SK-N-SH (cell line): ENCODE measurements at regions not wholly inside any gene's neighbourhood (a gene's known extent, or its start where the extent isn't known, plus 50 kb on each side); places are given as distances from the start of the nearest gene placed in this dataset.

Source experiments
- CTCF ChIA-PET: fragments of 300-600, 350-600 bp; formaldehyde crosslinking; extraction: SDS; loops from one replicate; lab custom pipeline; 2021; lab: Yijun Ruan, JAX
- POLR2A ChIA-PET: fragments of 350-600 bp; sonication (Branson Sonifier 250); formaldehyde crosslinking; extraction: SDS; loops from one replicate; lab custom pipeline; 2020; ENCODE audit warnings: antibody characterized with exemption, inconsistent platforms; lab: Yijun Ruan, JAX
- DNase-seq: peaks from one replicate; pipeline ENCODE4 v3.0.0; 2012
- H2AFZ ChIP-seq: fragments of 200-600 bp; sonication (generic); 2 replicates; pipeline ENCODE4 v1.8.1; 2016; ENCODE audit warnings: antibody characterized with exemption, mild to moderate bottlenecking, low read depth
- H3F3A ChIP-seq: fragments of 200-600 bp; sonication (generic); replicated peaks from 2 replicates; pipeline ENCODE3; 2016; ENCODE audit warnings: antibody characterized with exemption, mild to moderate bottlenecking; ENCODE audit not compliant: insufficient read depth
- H3K27ac ChIP-seq, 2 experiments: fragments of 200-500 bp in 1 of 2; fragments of 200-600 bp in 1 of 2; sonication (Bioruptor generic) in 1 of 2; sonication (generic), shearing (Covaris generic) in 1 of 2; 2 replicates each; pipeline versions ENCODE4 v1.5.1 to v1.6.1; 2014 to 2016; ENCODE audit warnings: low read depth in 2 of 2, inconsistent platforms in 1 of 2, low read length in 1 of 2, mild to moderate bottlenecking in 1 of 2, mixed read lengths in 1 of 2
- H3K27me3 ChIP-seq: fragments of 200-600 bp; sonication (generic), shearing (Covaris generic); 2 replicates; pipeline ENCODE4 v1.6.1; 2016; ENCODE audit warnings: mixed run types; ENCODE audit not compliant: insufficient read depth
- H3K36me3 ChIP-seq, 2 experiments: fragments of 200-500 bp in 1 of 2; fragments of 200-600 bp in 1 of 2; sonication (Bioruptor generic) in 1 of 2; sonication (generic) in 1 of 2; replicated peaks in 1 of 2; 2 replicates each; pipeline versions ENCODE3 to v1.5.1; 2014 to 2016; ENCODE audit warnings: low read length in 1 of 2, mild to moderate bottlenecking in 1 of 2; ENCODE audit not compliant: insufficient read depth in 2 of 2, control insufficient read depth in 1 of 2
- H3K4me1 ChIP-seq, 2 experiments: fragments of 200-500 bp in 1 of 2; fragments of 200-600 bp in 1 of 2; sonication (Bioruptor generic) in 1 of 2; sonication (generic), shearing (Covaris generic) in 1 of 2; 2 replicates each; pipeline versions ENCODE4 v1.5.1 to v1.6.1; 2014 to 2016; ENCODE audit warnings: low read depth in 1 of 2, low read length in 1 of 2, mixed run types in 1 of 2; ENCODE audit not compliant: insufficient read depth in 2 of 2, control insufficient read depth in 1 of 2
- H3K4me2 ChIP-seq: fragments of 200-600 bp; sonication (generic), shearing (Covaris generic); 2 replicates; pipeline ENCODE4 v1.6.1; 2017; ENCODE audit warnings: mixed run types
- H3K4me3 ChIP-seq, 2 experiments: fragments of 200-500 bp in 1 of 2; fragments of 200-600 bp in 1 of 2; sonication (Bioruptor generic) in 1 of 2; sonication (generic), shearing (Covaris generic) in 1 of 2; 2 replicates each; pipeline versions ENCODE4 v1.5.1 to v1.8.1; 2014 to 2016; ENCODE audit warnings: low read depth in 2 of 2, inconsistent platforms in 1 of 2, low read length in 1 of 2, mild to moderate bottlenecking in 1 of 2, mixed read lengths in 1 of 2, moderate library complexity in 1 of 2
- H3K79me2 ChIP-seq: fragments of 200-600 bp; sonication (generic); 2 replicates; pipeline ENCODE4 v1.8.1; 2017; ENCODE audit warnings: mild to moderate bottlenecking; ENCODE audit not compliant: insufficient read depth
- H3K9ac ChIP-seq: fragments of 200-600 bp; sonication (generic); 2 replicates; pipeline ENCODE4 v1.6.1; 2017; ENCODE audit warnings: mixed run types
- H3K9me2 ChIP-seq: fragments of 200-600 bp; sonication (generic); 2 replicates; pipeline ENCODE4 v1.6.1; 2017; ENCODE audit warnings: mixed run types
- H3K9me3 ChIP-seq: fragments of 200-600 bp; sonication (generic); 2 replicates; pipeline ENCODE4 v1.6.1; 2017; ENCODE audit warnings: mixed run types, mild to moderate bottlenecking, moderate library complexity
- H4K20me1 ChIP-seq: fragments of 200-600 bp; sonication (generic); 2 replicates; pipeline ENCODE4 v1.6.1; 2017; ENCODE audit warnings: mild to moderate bottlenecking, mixed run types; ENCODE audit not compliant: insufficient read depth
- CHD2 ChIP-seq: fragments of 150-350 bp; IDR thresholded peaks from 2 replicates; pipeline ENCODE4 v1.6.1; 2018; ENCODE audit warnings: low read length; ENCODE audit not compliant: partially characterized antibody
- ELF1 ChIP-seq: IDR thresholded peaks from 2 replicates; pipeline ENCODE4 v1.4.0; 2012
- FOSL2 ChIP-seq: IDR thresholded peaks from 2 replicates; pipeline ENCODE4 v1.4.0; 2012; ENCODE audit warnings: low read depth, mild to moderate bottlenecking, moderate library complexity, borderline replicate concordance
- FOXJ3 ChIP-seq: sonication (generic); formaldehyde crosslinking; IDR thresholded peaks from 2 replicates; pipeline ENCODE4 v1.5.1; 2020; ENCODE audit warnings: mild to moderate bottlenecking, missing genetic modification reagents
- NRF1 ChIP-seq: IDR thresholded peaks from 2 replicates; pipeline ENCODE4 v1.6.1; 2012; ENCODE audit warnings: low read depth, mild to moderate bottlenecking, low read length
- RAD21 ChIP-seq: IDR thresholded peaks from 2 replicates; pipeline ENCODE4 v1.6.1; 2012; ENCODE audit warnings: mild to moderate bottlenecking, low read length
- RXRA ChIP-seq: IDR thresholded peaks from 2 replicates; pipeline ENCODE4 v1.4.0; 2012; ENCODE audit warnings: low read depth, mild to moderate bottlenecking, borderline replicate concordance
- SMC3 ChIP-seq: IDR thresholded peaks from 2 replicates; pipeline ENCODE4 v1.6.1; 2012; ENCODE audit warnings: low read depth, low read length, improper control_type of control experiment
- TAF1 ChIP-seq: IDR thresholded peaks from 2 replicates; pipeline ENCODE4 v1.6.1; 2012; ENCODE audit warnings: low read depth, mild to moderate bottlenecking, low read length, moderate library complexity, borderline replicate concordance
- YY1 ChIP-seq: IDR thresholded peaks from 2 replicates; pipeline ENCODE4 v1.4.0; 2012; ENCODE audit warnings: low read depth, mild to moderate bottlenecking
- WGBS: methylation state at CpG from one replicate; pipeline ENCODE4 v1.1.6; 2017; ENCODE audit warnings: low lambda C conversion rate; 5-methylcytosine and 5-hydroxymethylcytosine counted together
- TF ChIP-seq, protein P1 (sequence below): fragments of 200-600 bp; sonication (generic); IDR thresholded peaks from 2 replicates; pipeline ENCODE4 v1.6.1; 2017; ENCODE audit warnings: antibody characterized with exemption, mild to moderate bottlenecking, moderate library complexity
- TF ChIP-seq, protein P2 (sequence below): fragments of 150-350 bp; IDR thresholded peaks from 2 replicates; pipeline ENCODE4 v1.6.1; 2016; ENCODE audit warnings: mild to moderate bottlenecking, low read depth, low read length
- TF ChIP-seq, protein P3 (sequence below): IDR thresholded peaks from 2 replicates; pipeline ENCODE4 v1.4.0; 2012; ENCODE audit warnings: low read depth, borderline replicate concordance
- TF ChIP-seq, protein P4 (sequence below): IDR thresholded peaks from 2 replicates; pipeline ENCODE4 v1.4.0; 2012; ENCODE audit warnings: low read depth
- TF ChIP-seq, protein P5 (sequence below): IDR thresholded peaks from 2 replicates; pipeline ENCODE4 v1.6.1; 2012; ENCODE audit warnings: mild to moderate bottlenecking, low read depth, low read length, moderate library complexity
- TF ChIP-seq, protein P6 (sequence below): IDR thresholded peaks from 2 replicates; pipeline ENCODE4; 2012

DNA sequence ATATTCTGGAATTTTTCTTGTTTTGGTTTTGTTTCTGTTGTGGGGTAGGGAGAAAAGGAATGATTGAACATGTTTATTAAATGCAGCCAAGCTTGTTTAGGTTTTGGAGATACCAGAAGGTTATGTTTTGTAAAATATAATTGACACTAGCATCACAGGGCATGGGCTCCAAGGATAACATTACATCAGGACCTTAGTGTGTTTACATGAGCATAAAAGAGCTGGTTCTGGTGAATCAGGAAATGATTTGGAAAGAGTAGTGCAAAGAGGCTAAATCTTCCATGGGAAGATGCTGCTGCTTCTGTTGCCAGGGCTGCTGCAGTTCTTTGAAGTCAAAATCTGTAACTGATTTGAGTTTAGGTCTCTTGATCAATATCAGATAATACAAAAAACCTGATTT, 118.7 kb downstream of the ETNK1 start:
- TF ChIP-seq RXRA (no peak), RAD21 (no peak), TAF1 (no peak)
- TF ChIP-seq, protein P1, sequence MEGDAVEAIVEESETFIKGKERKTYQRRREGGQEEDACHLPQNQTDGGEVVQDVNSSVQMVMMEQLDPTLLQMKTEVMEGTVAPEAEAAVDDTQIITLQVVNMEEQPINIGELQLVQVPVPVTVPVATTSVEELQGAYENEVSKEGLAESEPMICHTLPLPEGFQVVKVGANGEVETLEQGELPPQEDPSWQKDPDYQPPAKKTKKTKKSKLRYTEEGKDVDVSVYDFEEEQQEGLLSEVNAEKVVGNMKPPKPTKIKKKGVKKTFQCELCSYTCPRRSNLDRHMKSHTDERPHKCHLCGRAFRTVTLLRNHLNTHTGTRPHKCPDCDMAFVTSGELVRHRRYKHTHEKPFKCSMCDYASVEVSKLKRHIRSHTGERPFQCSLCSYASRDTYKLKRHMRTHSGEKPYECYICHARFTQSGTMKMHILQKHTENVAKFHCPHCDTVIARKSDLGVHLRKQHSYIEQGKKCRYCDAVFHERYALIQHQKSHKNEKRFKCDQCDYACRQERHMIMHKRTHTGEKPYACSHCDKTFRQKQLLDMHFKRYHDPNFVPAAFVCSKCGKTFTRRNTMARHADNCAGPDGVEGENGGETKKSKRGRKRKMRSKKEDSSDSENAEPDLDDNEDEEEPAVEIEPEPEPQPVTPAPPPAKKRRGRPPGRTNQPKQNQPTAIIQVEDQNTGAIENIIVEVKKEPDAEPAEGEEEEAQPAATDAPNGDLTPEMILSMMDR, result no peak
- TF ChIP-seq, protein P2, sequence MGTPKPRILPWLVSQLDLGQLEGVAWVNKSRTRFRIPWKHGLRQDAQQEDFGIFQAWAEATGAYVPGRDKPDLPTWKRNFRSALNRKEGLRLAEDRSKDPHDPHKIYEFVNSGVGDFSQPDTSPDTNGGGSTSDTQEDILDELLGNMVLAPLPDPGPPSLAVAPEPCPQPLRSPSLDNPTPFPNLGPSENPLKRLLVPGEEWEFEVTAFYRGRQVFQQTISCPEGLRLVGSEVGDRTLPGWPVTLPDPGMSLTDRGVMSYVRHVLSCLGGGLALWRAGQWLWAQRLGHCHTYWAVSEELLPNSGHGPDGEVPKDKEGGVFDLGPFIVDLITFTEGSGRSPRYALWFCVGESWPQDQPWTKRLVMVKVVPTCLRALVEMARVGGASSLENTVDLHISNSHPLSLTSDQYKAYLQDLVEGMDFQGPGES, result no peak
- CTCF ChIA-PET, result no interaction called here
- no peak overlapping the region for H3K27ac ChIP-seq

DNA sequence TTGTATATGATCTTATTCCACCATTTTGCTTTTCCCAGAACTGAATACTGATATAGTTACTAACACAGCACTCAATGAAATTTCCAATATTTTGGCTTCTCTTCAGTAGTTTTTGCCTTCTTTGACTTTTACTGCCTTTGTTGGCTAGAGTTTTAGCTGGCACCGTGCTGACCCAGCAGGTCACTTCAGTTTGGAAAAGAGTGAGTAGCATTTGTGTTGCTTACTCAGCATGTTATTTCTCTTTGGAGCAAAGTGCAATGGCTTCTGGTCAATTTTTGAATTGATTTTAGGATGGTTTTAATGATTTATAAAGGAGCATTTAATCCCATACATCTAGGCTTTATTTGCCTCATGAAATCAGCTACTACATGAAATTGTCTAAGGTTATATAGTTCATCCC, 119.2 kb downstream of the ETNK1 start:
- H3F3A ChIP-seq, result no peaks in the 10 kb centered on the region
- H3K27ac ChIP-seq, result no peak overlapping the region
- WGBS, result 33% methylated on average over 1 of the region's 1 CpG
- no peaks in the 10 kb centered on the region for H4K20me1 ChIP-seq
- CTCF ChIA-PET, result no interaction called here
- no peaks in the 10 kb centered on the region for H3K4me1 ChIP-seq
- no peaks in the 10 kb centered on the region for H3K9me2 ChIP-seq
- POLR2A ChIA-PET, result no interaction called here
- H2AFZ ChIP-seq, result no peak overlapping the region
- DNase-seq, result no peak
- H3K4me2 ChIP-seq, result no peak overlapping the region
- no peaks in the 10 kb centered on the region for H3K27me3 ChIP-seq
- H3K9ac ChIP-seq, result no peak overlapping the region
- no peaks in the 10 kb centered on the region for H3K79me2 ChIP-seq
- H3K9me3 ChIP-seq, result no peaks in the 10 kb centered on the region
- H3K4me3 ChIP-seq, result no peak overlapping the region
- H3K36me3 ChIP-seq, result no peaks in the 10 kb centered on the region
- TF ChIP-seq NRF1 (no peak), FOSL2 (no peak), SMC3 (no peak), FOXJ3 (CRISPR knock-in tag) (no peak), YY1 (no peak), CHD2 (no peak), RXRA (no peak), ELF1 (no peak)
- TF ChIP-seq, protein P3, sequence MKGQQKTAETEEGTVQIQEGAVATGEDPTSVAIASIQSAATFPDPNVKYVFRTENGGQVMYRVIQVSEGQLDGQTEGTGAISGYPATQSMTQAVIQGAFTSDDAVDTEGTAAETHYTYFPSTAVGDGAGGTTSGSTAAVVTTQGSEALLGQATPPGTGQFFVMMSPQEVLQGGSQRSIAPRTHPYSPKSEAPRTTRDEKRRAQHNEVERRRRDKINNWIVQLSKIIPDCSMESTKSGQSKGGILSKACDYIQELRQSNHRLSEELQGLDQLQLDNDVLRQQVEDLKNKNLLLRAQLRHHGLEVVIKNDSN, result no peak
- TF ChIP-seq, protein P4, sequence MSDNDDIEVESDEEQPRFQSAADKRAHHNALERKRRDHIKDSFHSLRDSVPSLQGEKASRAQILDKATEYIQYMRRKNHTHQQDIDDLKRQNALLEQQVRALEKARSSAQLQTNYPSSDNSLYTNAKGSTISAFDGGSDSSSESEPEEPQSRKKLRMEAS, result no peak
- TF ChIP-seq, protein P2, result no peak
- TF ChIP-seq, protein P5, sequence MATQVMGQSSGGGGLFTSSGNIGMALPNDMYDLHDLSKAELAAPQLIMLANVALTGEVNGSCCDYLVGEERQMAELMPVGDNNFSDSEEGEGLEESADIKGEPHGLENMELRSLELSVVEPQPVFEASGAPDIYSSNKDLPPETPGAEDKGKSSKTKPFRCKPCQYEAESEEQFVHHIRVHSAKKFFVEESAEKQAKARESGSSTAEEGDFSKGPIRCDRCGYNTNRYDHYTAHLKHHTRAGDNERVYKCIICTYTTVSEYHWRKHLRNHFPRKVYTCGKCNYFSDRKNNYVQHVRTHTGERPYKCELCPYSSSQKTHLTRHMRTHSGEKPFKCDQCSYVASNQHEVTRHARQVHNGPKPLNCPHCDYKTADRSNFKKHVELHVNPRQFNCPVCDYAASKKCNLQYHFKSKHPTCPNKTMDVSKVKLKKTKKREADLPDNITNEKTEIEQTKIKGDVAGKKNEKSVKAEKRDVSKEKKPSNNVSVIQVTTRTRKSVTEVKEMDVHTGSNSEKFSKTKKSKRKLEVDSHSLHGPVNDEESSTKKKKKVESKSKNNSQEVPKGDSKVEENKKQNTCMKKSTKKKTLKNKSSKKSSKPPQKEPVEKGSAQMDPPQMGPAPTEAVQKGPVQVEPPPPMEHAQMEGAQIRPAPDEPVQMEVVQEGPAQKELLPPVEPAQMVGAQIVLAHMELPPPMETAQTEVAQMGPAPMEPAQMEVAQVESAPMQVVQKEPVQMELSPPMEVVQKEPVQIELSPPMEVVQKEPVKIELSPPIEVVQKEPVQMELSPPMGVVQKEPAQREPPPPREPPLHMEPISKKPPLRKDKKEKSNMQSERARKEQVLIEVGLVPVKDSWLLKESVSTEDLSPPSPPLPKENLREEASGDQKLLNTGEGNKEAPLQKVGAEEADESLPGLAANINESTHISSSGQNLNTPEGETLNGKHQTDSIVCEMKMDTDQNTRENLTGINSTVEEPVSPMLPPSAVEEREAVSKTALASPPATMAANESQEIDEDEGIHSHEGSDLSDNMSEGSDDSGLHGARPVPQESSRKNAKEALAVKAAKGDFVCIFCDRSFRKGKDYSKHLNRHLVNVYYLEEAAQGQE, result no peak
- TF ChIP-seq, protein P6, sequence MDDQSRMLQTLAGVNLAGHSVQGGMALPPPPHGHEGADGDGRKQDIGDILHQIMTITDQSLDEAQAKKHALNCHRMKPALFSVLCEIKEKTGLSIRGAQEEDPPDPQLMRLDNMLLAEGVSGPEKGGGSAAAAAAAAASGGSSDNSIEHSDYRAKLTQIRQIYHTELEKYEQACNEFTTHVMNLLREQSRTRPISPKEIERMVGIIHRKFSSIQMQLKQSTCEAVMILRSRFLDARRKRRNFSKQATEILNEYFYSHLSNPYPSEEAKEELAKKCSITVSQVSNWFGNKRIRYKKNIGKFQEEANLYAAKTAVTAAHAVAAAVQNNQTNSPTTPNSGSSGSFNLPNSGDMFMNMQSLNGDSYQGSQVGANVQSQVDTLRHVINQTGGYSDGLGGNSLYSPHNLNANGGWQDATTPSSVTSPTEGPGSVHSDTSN, result no peak

More for the DNA sequence above, 118.7 kb downstream of the ETNK1 start:
- DNase-seq, result no peak
- Histone ChIP-seq H3F3A (no peaks in the 10 kb centered on the region), H3K79me2 (no peaks in the 10 kb centered on the region), H4K20me1 (no peaks in the 10 kb centered on the region), H2AFZ (no peak overlapping the region), H3K9ac (no peak overlapping the region), H3K9me2 (no peaks in the 10 kb centered on the region), H3K36me3 (no peaks in the 10 kb centered on the region), H3K4me2 (no peak overlapping the region), H3K27me3 (no peaks in the 10 kb centered on the region), H3K9me3 (no peaks in the 10 kb centered on the region), H3K4me1 (no peaks in the 10 kb centered on the region), H3K4me3 (no peak overlapping the region)
- POLR2A ChIA-PET, result no interaction called here
